CD4-positive, alpha-beta T cell treated with Interleukin-1 beta for 1 hour (primary cell): ENCODE measurements at regions not wholly inside any gene's neighbourhood (a gene's known extent, or its start where the extent isn't known, plus 50 kb on each side); places are given as distances from the start of the nearest gene placed in this dataset.
"Not testable (repeated sequence)": the region's sequence is repeated elsewhere in the genome, so short reads cannot be mapped to it uniquely, and the experiment has no call there.

Experiments
- DNase-seq, 2 donors: peaks; one replicate each; pipeline ENCODE4 v3.0.0-alpha.2; 2020 to 2022

- DNase-seq: not testable (repeated sequence)
Measured at GRCh38 chr14:34381304-34381703, 80.7 kb downstream of the SPTSSA start.

- DNase-seq: no peak
Measured at GRCh38 chr14:34380471-34380845, 81.6 kb downstream of the SPTSSA start.

- DNase-seq: no peak
Measured at GRCh38 chr14:34379816-34380470, 82.1 kb downstream of the SPTSSA start.

DNA sequence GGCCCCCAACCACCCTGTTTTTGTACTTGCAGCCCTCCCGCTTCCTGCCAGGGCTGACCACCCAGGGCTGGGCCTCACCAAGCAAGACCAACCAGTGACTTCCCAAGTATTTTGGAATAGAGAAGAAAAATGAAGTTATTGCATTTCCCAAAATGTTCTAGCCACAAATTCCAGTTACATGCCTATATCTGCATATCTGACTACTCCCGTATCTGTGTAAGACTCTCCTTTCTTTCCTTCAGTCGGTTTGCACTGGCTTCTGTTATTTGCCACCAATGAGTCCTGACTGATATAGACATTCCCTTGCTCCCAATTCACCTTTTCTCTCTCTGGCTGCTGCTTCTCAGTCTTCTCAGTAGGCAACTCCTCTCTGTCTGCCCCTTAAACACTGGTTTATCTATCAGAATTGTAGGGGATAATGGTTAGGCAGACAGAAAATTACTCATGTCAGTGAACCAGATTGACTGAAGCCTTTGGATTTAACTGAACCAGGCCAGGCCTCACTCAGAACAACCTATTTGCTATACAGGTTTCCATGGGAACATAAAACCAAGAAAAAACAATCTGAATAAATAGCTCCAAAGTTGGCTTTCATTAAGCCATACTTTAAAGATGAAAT is 85.3 kb downstream of the SPTSSA start:
- no peak for DNase-seq

DNA sequence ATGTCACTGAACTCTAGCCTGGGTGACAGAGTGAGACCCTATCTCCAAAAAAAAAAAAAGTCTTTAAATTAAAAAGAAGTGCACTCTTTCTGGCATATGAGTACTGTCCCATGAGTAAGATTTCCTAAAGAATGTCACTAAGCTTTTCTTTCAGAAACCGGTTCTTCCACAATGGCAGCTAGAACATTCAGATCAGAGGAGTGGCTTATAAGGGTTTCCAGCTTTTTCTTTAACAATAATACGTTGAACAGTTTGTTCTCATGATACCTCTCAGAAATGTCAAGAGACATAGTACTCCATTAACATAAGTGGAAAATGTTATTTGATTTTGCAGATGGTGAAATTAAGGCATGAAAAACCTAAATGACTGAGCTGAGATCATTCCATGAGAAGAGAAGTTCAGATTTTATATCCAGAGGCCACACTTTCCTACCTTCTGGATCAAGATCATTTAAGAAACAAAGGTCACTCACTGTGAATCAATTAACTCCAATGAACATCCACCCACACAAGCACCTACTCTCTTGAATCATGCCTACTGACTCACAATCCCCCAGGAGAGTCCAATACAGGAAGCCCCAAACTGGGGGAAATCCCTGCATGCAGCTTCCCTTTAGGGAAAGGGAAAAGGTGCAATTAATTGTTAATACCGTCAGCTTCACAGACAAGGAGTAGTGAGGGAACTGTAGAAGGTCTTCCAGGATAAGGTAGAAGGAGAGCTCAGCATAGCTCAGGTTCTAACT is 86.9 kb downstream of the SPTSSA start:
- DNase-seq: no peak

- no peak for DNase-seq
Measured at GRCh38 chr14:34373191-34373590, 88.8 kb downstream of the SPTSSA start.

DNA sequence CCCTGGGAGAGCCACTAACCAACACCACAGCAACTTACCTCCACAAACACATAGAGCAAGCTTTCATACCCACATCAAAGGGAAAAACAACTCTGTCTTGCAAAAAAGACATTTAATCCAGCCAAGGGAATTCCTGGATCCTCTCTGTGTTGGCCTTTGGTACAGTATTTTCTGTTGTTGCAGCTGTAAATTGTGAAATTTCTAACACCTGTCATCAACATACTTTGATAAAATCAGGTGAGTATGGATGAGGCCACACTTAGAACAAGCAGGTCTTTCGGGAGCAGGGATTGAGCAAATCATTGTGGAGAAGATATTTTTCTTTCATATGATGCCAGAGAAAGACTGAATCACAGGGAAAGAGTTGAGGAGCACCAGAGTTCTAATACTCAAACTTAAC is 89.3 kb downstream of the SPTSSA start:
- DNase-seq: no peak

DNA sequence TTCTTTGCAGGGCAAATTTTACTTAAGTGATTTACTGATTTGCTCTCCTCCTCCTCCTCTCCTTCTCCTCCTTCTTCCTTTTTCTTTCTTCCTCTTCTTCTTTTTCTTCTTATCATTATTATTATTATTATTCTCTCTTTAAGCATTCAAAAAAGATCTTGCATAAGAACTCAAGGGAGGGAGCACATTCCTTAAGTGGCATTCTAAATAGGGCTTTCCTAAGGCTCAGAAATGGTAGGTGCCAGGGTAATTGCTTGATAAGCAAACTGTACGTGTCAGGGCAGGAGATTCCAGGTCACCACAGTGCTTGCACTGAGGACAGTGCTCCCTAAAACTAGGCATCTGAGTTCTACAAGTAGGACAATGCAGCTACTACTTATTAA is 92.4 kb downstream of the SPTSSA start:
- no peak for DNase-seq

DNA sequence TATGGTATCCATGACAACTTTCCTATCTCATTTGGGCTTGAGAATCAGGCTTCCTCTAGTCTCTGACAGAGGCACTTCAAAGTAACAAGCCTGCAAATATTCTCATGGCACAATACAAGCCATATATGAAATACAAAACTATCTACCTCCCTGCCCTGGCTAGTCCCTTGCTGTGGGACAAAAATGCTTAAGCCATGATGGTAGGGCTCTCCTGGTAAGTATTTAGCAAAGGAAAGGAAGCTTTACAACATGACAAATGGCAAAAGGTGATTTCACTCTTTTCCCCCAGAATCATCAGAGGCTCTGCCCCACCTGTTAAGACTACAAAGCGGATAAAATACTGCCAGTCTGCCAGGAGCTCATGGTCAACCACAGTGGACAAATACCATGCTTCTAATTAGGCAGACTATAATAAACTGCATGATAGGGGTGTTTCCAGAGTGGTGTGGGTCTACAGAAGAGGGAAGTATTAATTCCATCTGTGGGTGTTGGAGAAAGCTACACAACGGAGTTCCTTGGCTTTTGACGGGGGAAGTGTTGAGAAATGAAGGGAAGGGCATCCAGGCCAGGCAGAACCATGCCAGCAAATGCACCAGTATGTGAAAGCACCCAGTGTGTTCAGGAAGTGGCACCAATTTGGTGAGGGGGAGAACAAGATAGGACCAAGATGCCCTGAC is 92.9 kb downstream of the SPTSSA start:
- no peak for DNase-seq

DNA sequence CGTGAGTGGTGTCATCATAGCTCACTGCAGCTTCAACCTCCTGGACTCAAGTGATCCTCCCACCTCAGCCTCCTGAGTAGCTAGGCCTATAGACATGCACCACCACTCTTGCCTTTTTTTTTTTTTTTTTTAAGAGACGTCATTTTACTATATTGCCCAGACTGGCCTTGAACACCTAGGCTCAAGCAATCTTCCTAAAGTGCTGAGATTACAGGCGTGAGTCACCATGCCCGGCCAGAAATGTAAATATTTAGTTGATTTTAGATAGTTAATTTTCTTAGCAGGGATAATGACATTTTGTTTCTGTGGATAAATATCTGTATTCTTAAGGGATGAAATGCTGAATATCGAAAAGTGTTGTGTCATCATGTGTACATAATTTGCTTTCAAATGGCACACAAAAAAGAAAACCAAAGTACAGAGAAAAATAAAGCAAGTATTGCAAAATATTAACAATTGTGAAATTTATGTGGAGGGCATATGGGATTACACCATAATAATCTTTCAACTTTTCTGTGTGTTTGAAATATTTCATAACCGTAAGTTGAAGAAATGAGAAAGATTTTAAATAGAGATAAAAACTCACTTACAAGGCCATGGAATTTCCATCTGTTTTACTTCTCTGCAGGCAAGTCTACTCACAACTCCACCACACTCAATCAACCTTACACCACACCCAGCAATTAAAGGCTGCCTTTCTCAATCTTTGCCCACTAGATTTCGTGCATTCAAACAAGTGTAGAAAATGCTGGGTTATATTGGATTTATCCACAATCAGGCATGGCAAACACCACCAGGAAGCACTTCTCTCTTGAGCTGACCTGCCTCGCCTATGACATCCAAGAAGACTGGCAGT is 93.7 kb downstream of the SPTSSA start:
- no peak for DNase-seq

DNA sequence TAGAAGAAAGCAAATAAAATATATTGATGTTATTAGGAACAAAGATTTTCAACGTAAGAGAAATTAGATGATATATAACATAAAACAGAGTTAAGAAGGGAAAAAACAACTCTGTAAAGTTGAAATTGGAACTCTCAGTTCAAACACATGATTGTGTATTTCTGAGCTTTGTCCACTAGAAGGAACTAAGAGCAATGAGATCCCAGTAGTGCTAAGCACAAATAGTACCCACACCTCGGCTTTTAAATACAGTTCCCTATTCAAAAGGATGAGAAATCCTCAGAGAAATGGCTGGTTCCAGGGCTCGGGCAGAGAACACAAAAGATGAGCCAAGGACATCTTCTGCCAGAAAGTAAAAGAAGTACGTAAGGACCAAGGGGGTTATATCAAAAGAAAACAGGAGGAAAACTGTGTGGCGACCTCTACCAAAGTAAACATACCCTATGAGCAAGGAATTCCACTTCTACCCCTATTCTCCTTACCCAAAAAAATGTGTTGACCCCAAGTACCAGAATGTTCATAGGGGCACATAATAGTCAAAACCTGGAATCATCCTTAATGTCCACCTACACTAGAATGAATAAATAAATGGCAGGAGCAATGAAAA is 96.6 kb downstream of the SPTSSA start:
- DNase-seq: no peak

DNA sequence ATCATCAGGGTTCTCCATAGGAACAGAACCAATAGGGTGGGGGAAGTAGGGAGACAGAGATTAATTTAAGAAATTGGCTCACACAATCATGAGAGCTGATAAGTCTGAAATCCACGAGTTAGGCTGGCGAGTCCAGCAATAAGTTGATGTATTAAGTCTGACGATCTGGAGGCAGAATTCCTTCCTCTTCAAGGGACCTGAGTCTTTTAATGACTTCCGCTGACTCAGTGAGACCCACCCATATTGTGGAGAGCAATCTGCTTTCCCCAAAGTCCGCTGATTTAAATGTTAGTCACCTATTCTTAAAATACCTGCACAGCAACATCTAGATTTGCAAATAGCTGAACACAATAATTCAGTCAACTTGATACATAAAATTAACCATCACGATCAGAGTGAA is 97.8 kb downstream of the SPTSSA start:
- no peak for DNase-seq

- no peak for DNase-seq
Measured at GRCh38 chr14:34363733-34364134, 98.3 kb downstream of the SPTSSA start.

DNA sequence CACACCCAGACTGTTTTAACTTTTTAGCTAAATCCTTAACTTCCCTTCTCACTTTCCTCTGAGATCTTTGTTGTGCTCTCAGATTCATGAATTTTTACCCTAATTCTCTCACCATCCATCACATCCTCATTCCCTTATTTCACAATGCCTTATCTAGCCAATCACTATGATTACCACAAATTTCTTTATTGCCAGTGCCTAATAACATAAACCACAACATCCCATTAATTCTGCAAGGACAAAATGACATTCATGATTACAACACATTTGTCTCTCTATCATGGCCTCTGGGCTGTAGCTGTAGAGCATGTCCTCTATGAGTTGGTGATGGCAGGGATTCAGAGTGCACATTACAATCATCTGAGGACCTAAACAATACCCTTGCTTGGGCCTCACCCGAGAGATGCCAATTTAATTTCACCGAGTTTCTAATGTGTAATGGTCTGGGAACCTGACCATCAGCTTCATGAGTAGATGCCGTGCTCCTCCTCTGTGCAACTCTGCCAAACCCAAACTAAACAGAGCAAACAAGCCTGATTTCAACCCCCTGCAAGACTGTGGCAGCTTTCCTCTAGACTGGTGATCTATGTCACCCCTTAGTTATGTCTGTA is 99.3 kb downstream of the SPTSSA start:
- DNase-seq: no peak

DNA sequence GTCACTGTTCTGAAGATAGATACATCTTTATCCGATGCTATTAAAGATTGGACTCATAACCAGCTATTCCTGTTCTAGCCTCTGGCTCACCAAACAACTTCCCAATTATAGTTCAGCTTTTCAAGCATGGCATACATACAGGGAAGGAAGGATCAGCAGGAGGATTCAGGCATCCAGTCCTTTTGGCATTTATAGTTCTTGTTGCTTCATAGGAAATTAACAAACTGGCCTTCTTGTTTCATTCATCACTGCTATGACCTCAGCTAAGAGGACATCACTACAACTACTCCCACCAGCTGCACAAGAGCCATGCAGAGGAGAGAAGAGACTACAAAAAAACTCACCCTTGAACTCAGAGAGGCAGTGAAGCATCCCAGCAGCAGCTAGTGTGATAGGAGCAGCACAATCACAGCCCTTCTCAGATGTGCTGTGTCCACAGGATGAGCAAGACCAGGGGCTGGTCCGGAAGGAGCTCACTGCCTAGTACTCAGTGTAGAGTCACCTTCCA is 100.5 kb downstream of the SPTSSA start:
- no peak for DNase-seq

- DNase-seq: no peak
Measured at GRCh38 chr14:34359420-34360117, 102.5 kb downstream of the SPTSSA start.

- DNase-seq: no peak
Measured at GRCh38 chr14:34356264-34356654, 105.8 kb downstream of the SPTSSA start.

DNA sequence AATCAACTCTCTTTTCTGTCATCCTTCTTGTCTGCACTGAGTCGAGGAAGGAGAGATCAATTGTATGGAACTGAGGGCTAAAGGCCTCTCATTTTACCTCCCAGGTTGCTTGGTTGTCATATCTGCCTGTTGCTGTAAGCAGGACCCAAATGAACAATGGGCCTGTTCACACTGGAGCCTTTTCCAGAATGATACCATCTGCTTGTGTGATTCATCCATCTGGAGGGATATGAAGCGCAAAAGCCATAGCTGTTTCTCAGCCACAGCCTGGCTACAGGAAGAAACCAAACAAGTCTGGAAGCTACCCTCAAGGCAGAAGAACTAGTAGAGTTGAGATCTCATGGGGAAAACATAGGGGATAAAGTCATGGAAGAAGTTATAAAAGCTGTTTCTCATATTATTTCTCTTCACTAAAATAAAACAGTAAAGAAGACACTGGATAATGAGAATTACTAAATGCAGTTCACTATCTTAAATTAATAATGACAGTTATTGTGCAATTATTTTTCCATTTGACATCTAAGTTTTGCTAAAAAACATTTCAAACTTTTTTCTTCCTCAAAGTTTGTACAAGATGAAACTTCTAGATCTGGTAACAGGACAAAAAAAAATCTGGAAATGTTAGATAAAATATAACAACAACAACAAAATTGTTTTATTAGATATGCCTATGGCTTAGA is 106.3 kb downstream of the SPTSSA start:
- no peak for DNase-seq

DNA sequence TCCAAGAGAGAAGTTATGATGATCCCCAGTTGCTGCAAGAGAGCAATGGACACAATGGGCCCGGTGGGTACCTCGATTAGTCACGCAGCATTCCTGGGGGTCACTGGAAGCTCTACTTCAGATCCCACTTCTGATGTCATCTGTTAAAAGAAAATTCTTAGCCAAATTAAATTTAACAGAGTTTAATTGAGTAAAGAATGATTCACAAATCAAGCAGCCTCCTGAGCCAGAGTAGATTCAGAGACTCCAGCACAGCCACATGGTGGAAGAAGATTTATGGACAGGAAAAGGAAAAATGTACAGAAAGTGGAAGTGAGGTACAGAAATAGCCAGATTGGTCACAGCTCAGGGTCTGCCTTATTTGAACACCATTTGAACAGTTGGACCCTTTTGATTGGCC is 107.5 kb downstream of the SPTSSA start:
- DNase-seq: no peak

- no peak for DNase-seq
Measured at GRCh38 chr14:34350903-34351302, 111.1 kb downstream of the SPTSSA start.
